Hematopoietic multipotent progenitor cell treated with erythropoietin and hydrocortisone succinate and interleukin-3 and kit ligand, for 4 days (in vitro differentiated cells): ENCODE measurements at regions not wholly inside any gene's neighbourhood (a gene's known extent, or its start where the extent isn't known, plus 50 kb on each side); places are given as distances from the start of the nearest gene placed in this dataset.

Source experiments
- DNase-seq: peaks from one replicate; pipeline ENCODE4 v3.0.0-alpha.2; 2015

DNA sequence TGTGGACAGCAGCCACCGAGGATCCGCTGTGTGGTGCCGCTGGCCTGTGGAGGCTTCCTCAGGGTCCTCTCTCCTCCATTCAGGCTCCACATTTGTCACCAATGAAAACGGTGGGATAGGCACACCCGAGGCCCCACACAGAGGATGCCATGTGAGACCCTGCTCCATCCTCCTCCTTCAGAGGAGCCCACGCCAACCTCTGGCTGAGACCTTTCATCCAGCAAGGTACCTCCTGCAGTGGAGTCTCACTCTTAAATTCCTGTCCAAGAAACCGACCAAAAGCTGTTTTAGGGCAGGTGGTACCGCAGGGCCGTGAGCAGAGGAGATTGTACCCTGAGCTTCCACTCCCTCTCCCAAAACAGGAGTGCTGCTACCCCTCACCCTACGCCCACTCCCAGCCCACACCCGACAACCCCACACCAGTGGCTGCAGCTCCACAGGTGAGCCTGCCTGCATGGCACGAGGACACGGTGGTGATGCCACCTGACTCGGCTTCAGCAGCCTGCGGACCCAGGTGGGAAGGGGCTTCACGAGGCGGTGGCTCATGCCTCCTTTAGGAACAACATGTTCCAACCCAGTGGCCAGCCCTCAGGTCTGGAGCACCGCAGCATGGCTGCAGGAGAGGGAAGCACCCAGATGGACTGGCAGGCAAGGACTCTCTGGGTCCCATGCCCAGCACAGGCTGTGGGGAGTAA, 237.6 kb upstream of the AFDN start:
- no peak for DNase-seq

DNA sequence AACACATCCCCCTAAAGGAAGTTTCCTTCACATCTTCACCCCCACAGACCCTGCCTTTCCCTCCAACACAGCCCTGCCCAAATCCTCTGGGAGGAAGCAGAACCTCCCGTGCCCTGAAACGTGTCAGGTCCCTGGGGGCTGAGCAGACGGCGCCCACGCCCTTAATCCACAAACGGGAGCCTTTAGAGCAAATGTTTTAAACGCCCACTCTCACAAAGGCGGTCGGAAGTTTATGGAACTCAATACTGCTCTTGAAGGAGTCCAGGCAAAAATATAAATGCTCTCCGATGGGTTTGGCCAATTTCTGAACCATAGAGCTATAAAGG, 237.1 kb upstream of the AFDN start:
- DNase-seq = no peak

DNA sequence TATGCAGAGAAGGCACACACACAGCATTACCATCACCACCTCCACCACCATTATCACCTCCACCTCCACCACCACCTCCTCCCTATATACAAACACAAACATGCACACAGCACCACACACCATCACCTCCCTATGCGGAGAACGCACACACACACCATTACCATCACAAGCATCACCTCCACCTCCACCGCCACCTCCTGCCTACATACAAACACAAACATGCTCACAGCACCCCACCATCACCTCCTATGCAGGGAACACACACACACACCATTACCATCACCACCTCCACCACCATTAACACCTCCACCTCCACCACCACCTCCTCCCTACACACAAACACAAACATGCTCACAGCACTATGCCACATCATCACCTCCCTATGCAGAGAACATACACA, 236.5 kb upstream of the AFDN start:
- no peak for DNase-seq
